GM21367 (cell line): ENCODE measurements at regions not wholly inside any gene's neighbourhood (a gene's known extent, or its start where the extent isn't known, plus 50 kb on each side); places are given as distances from the start of the nearest gene placed in this dataset.

Experiments used
- ATAC-seq: cut with Tn5 transposase; IDR thresholded peaks from one replicate; pipeline ENCODE4 v1.9.1; 2021; ENCODE audit not compliant: unreplicated experiment

DNA sequence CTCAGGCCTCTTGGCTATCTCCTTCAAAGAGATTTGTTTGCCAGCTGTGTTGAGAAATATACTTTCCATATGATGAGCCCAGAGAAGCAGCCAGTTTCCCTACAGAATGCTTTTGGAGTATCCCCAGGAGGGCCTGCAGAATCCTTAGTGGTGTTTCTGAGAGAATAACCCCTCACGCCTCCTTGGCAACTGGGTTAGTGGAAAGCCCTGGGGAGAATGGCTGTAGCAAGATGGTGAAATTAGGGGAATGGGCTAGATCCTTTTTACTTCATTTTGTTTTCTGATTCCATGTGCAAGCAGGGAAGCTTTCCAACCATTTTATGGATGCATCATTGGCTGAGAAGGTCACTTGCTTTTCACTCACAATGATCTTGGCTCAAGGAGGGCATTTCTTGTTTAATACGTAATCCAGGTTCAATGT lies 364.6 kb downstream of the DMRT2 start:
- ATAC-seq, result no peak

DNA sequence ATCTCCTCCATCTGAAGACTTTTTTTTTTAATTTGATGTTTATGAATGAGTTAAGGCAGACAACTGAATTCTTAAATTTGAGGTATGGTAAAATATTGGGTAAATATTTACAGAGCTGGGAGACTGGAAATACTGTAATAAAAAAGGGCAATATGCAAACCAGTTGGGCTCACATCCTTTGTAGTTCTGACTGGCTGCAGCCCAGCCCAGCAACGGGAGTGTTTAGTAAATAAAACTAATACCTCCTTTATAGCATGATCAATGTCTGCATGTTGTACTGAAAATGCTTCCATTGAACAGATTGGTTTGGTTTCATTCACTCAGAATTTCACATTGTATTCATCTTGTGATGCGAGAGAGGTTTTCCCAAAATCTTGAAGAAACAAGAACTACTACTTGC lies 365.0 kb downstream of the DMRT2 start:
- ATAC-seq, result no peak

DNA sequence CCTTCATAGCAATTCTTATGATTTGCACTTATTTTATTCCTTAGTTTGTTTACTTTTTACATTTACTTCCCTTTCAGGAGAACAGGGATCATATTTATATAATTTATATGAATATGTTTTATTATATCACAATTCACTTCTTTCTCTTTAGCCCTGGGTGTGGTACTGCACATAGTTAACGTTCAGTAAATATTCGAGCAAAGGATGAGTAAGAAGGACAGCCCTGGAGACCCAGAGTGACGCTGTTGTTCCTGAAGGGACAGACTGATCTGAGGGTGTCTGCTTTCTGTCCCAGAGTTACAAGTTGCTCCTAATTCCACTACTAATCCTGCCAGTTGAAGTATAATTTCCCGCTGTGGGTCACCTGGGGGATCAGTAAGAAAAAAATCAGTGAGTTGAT lies 366.1 kb downstream of the DMRT2 start:
- ATAC-seq, result no peak

DNA sequence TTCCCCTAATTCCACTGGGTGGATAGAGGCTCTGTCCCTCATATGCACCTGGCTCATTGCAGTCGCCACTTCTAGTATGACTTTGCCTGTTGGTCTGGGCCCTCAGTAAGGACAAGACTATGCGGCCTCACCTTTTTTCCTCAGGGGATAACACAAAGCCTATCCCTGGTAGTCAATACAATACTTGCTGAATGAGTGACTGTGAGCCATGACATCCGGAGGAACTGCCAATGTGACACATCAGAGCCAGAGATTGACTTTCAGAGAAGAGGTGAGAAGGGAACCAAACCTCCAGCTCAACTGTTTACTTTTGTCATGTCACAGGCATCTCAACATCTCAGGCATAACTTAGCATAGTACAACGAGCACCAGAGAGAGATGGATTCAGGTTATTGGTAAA lies 371.3 kb downstream of the DMRT2 start:
- no peak for ATAC-seq

DNA sequence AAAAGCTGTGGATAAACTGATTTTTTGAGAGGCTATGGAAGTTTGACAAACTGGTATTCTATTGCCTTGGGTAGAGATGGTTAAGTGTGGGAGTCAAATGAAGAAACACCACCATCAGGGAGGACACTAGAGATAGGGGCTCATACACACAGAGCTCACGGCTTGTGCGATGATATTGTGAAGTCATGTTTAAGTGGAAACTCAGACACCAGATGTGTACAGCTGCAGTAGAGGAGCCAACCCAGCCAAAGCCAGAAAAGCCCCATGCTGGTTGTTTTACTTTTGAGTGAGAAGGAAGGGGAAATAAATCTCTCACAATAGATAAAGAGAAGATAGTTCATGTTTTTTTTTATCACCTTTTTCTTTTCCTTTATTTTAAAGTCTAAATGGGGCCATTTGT lies 377.7 kb downstream of the DMRT2 start:
- no peak for ATAC-seq

DNA sequence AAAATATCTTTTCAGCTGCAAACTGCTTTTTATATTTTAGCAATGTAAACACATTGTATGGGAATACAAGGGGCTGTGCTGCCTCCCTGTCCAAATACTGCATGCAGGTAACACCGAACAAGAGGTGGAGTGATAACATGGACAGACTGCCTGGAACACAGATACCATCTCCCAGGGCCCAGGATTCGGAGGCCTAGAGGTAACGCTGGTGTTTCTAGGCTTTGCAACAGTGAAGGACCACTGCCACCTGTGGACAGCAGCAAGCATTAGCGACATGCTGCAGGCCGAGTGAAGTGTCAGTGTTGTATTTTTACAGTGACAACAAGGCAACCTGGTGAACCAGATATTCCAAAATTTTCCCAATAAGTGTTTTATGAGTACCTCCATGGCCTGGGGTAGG lies 379.1 kb downstream of the DMRT2 start:
- no peak for ATAC-seq

DNA sequence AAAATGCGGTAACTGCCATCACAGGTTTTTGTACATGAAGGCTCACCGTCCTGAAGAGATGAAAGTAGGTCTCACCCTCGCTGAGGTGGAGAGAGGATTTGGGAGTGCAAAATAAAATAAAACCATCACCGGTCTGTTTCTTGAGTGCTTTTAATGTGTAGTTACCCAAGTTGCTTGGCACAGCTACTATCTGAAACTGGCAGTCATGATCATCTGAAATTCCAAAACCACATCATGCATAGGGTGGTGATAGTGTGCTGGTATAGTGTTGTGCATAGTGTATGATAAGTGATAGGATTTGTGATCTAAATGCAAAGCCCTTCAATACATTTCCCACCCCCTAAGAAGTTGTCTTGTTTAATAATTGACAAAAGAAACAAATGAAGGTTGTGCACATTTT lies 381.3 kb downstream of the DMRT2 start:
- ATAC-seq, result no peak

DNA sequence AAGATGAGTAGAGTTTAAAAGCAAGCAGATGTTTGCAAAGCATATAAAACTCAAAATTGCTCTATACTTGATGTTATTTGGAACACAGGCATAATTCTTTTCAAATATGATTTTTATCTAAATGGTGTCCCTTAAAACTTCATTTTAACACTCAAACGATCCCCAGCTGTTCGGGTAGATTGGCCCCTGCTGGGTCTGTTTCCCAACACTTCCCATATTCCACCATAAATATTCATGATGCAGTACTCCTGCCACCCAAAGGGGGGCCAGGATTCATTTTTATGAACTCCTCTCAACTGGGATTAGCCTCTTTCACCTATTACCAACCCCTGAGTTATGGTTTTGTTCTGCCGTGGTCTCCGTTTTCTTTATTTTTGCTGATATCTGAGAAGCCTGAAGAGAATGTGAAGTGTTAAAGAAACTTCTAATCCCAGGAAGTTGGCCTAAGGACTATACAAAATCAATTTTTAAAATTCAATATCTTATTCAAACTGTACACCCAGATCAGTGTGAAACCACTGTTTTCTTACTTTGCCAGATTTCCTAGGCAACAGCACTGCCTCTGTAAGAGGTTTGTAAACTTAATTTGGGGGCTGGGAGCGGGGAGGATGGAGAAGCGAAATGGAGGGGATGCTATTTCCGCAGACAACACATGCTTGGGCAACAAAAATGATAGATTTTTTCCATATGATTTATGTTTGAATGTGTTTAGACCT lies 384.1 kb downstream of the DMRT2 start:
- no peak for ATAC-seq

DNA sequence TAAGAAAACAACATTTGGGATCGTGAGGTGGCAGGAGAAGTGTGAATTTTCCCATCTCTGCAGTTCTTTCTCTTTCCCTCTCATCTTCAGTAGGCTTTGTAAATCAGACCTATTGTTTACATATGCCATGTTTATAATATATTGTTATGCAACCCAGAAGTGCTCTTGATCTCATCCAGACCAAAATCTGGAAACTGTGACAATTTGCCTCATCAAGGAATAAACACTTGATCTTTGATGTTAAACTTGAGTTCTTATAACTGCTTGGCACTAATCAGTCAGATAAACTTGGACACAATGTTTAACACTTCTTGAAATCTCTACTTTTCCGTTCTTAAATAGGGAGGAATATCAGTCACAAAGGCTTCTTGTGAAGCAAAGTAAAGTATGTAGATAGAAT lies 384.7 kb downstream of the DMRT2 start:
- no peak for ATAC-seq

DNA sequence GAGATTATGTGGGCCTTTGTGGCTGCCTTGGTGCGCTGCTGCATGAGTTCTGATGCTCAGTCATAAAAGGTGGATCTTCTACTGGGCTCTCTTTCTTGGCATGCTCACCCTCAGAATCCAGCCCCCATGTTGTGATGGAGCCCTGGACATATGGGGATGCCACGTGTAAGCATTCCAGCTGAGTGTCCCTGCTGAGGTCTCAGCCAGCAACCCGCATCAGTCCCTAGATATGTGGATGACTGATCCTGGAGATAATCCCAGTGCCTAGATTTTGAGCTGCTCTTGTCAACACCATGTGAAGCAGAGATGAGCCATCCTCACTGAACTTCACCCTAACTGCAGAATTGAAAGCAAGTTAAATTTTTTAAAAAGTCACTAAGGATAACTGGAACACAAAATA lies 390.1 kb downstream of the DMRT2 start:
- no peak for ATAC-seq

DNA sequence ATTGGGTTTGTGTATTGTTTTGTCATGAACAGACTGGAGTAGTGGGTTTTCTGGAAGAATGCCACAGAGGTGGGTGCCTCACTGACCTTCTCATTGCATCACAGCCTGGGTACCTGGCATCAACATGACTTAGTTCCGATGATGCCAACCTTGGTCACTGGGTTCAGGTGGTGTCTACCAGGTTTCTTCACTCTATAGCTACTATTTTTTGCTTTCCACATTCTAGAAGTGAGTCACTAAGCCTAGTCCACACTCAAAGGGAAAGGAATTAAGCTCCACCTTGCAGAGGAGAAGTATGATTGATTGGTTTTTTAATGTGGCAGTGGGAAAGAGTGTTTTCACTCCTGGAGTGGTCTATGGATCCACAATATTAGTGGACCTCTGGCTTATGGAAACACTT lies 391.9 kb downstream of the DMRT2 start:
- no peak for ATAC-seq

DNA sequence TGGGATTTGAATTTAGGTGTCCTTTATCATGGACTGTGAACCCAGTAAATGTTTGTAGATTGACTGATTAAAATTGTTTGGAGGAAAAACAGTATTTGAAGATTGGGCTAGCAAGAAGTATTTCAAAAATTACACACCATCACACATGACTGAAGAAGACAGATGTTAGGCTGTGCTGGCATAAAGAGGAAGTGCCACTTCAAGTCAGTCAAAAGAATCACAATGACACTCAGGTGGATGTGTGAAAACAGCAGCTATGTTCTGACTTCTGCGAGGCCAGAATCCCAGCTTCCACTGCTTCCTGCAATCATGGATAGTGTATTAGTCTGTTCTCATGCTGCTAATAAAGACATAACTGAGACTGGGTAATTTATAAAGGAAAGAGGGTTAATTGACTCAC lies 393.3 kb downstream of the DMRT2 start:
- no peak for ATAC-seq

DNA sequence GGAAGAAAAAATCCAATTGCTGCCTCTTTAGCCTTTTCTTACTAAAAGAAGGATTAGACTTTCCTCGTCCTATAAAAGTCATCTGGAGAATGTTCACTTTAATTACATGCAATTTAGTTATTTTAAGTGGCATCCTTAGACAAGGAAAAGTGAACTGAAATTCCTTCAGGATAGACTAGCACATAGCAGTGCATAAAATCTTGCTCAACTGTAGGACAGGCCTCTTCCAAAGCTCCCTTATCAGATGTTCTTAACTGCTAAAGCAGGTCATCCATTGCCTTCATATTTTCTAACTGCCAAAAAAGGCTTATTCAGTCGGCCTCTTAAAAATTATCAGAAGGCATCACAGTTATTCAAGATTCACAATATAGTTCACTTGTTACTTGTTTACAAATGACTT lies 396.5 kb downstream of the DMRT2 start:
- ATAC-seq, result no peak

DNA sequence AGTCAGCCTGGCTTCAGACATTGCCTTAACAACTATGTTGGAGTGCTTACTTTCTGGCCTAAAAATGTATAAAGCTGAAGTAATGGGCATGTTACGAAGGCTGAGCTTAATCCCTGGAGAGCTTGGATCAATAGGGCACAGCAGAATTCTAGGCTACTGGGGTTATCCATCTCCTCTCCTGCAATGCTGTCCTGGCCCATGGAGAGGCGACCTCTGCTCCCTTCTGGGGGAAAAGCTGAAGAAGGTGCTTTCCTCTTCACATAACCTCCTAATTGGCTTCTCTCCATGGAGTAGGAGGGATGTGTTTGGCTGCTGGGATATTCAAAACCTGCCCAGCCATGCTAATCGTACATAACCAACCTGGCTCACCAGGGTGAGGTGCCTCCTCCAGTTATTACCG lies 403.5 kb downstream of the DMRT2 start:
- no peak for ATAC-seq

DNA sequence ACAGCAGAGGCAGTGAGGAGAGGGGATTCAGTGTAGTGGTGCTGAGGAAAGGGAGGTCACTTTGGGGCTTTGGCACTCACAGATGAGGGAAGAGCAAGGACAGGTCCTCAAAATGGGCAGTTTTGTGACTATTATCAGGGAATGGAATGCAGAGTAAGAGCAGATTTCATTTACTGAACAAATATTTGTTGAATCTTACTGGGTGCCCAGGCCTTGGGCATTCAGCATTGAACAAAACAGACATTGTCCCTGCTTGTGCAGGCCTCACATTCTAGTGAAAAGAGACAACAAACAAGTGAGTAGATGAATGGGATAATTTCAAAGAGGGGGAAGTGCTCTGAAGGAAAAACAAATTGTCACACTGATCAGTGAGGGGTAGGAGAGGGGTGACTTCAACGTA lies 404.1 kb downstream of the DMRT2 start:
- ATAC-seq, result no peak

DNA sequence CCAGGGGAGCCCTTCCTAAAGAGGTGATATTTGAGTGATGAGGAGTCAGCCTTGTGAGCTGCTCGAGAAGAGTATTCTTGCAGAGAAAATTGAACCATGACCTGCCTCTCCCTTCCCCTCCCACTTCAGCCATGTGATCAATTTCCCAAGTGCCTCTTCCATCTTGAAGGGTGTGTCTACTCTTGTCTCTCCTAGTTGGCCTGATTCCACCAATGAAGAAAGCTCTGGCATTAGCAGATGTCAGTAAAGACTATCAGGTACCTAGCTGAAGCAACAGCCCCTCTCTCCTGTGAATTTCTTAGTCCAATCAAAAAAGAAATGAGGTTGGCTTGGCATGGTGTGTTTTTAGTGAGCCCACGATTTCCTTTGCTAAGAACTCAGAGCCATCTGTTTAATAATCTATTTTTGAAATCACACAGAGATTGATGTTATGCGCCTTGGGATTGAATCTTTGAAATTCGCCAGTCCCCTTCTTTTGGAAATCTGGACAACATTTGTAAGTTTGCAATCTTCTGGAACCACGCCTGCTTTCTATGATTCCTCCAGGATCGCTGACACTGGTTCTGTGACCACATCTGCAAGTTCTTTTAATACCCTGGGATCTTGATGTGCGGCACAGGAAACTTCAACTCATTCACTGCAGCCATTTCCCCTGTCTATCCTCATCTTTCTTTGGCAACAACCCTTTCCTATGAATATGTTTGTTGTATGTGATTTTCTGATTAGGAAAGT lies 404.6 kb downstream of the DMRT2 start:
- no peak for ATAC-seq

DNA sequence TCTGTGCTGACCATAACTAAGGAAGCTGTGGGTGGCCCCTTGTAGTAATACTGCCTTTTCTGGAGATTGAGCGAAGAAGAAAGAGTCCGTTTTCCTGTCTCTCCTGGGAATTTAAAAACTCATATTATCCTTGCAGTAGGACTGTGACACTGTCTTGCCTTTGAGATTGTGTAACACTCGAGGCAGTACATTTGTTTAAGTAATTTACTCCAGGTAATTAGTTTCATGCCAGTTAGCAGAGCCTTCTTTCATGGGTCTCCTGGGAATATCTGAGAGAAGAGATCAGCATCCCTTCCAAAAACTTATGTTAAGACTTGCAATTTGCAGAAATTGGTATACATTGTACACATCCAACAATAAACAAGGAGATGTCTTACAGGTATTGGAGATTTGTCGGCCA lies 405.6 kb downstream of the DMRT2 start:
- no peak for ATAC-seq

DNA sequence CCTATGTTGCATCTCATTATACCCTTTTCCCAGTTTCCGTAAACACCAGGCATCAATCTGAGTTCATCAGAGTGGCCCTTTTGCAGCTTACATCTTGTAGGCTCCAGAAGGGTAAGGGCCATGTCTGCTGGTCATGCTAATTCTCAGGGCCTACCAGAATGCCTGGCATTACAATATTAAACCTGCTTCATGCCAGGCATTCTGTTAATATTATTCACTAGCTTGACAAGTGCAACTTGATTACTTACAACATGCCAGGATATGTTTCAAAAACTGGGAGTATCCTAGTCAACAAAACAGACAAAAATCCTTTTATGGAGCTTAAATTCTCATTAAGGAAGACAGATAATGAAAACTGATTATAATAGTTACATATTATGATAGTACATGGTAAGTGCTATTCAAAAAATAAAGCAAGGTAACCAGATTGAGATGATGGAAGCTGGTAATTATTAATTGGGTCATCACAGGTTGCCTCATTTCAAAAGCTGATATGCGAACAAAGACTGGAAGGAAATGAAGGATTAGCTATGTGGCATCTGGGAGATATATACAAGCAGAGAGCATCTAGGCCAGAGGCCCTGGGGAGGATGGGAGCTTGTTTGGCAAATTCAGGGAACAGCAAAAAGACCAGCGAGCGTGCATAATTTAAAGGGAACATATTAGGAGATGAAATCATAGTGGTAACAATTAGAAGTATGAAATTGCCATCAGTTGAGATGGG lies 406.3 kb downstream of the DMRT2 start:
- no peak for ATAC-seq

DNA sequence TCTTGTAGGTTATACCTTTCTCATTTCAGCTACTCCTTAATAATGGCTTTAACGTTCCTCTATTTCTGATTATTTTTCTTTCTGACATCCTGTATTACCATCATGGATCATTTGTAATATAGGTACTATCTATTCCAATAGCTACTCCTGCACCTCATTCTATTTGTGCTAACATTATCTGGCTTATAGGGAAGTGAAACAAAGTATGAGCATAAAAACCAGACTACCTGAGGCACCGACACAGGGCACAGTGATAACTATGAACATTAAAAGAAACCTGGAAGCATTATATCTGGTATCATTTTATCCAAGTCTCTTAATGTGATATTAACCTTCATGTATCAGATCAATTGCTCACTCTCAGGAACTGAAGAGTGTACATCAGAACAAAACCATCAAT lies 407.3 kb downstream of the DMRT2 start:
- ATAC-seq, result no peak

DNA sequence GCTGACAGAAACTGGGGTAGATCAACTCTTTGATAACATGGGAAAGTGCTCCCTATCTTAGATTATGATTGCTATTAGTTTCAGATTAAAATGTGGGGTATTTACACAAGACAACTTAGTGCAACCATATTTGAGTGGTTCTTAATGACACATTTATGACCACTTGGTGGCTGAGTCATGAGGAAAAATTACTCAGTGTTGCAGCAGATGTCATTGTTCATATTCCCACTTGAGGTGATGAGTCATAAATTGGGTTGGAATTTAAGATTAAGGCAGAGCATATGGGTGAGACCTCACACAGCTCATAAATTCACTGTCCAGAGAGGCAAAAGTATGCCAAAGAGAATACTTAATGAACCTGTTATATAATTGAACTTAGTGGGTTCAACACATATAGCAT lies 408.3 kb downstream of the DMRT2 start:
- ATAC-seq, result no peak

DNA sequence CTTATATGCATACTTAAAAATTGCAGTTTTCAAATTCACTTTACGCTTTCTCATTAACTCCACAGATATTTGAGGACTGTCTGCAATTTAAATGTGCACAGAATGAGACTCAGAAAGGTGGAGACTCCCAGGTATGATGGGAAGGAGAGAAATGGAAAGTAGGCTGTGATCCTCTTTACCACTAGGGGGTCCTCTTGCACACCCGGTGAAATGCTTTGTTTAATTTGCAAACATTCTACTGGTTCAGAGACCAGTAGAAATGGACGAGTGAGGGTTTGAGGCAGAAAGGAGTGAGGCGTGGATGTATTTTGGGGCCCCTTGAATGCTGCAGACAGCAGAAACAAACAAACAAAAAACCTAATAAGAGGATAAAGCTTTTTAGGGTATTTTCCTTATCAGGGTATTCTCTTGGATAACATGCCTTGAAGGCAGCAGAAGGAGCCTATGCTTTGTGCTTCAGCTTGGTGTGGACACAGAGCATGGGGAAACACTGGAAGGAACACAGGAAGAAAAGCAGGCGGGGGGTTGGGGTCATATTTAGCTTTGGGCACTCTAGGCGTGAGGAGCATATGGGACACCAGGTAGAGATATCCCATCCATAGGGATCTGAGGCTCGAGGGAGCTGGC lies 410.1 kb downstream of the DMRT2 start:
- ATAC-seq, result peak; percentile 81

DNA sequence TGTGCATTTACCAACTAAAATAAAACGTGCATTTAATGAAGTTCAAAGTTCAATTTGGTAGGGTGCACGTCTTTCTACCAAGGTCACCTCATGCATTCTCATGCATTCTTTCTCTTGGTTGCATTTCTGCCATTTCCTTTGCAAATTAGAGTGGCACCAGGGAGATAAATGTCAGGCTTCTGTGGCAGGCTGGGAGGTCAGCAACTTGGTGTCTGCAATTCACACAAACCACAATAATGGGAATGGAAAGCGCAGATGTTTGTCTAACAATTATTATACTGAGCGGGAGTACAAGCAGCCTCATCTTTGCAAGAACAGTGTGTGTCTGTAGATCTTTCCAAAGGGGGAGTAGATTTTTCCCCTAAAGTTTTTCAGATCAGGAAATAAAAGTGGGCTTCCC lies 411.7 kb downstream of the DMRT2 start:
- no peak for ATAC-seq
